Middle frontal gyrus (tissue), 1 donor: ENCODE measurements at regions not wholly inside any gene's neighbourhood (a gene's known extent, or its start where the extent isn't known, plus 50 kb on each side); places are given as distances from the start of the nearest gene placed in this dataset.

Source experiments
- DNase-seq: peaks from one replicate; pipeline ENCODE4 v3.0.0-alpha.2; 2015; ENCODE audit warnings: low spot score; ENCODE audit errors: extremely low spot score

DNA sequence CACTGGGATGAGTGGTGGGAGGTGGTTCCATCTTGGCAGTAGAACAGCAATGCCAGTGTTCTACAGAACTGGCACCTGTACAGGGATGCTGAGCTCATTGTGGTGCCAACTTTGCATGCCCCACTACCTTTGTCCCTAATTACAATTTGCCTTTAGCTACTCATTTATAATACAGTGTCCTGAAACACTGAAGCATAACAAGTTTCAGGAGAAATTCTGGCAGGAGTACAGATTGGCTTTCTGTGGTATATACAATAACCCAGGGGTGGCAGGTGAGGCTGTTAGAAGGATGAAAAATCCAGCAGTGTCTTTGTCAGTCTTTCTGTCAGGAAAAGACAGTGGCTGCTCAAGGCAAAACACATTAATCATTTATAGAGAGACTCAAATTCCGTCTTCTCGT is 240.3 kb downstream of the FAM76B start:
- no peak for DNase-seq

GRCh38 chr11:95548416-95548815 is 241.2 kb downstream of the FAM76B start:
- no peak for DNase-seq

DNA sequence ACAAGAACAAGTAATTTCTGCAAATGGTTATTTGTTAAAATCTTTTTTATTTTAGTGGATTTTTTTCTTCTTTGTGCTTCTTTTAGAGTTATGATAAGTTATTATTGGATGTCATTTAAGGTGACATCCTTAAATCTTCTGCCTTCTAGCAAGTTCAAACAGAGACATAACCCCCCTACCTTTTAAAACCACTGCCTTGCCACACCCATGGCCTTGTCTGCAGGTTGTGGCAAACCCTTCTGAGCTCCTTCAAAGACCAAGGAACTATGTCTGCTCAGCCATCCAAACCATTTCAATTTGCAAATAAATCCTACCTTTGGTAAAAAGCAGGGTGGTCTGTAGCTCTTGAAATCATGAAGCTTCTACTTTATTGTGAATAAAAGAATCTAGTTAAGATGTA is 241.6 kb downstream of the FAM76B start:
- DNase-seq, result no peak

DNA sequence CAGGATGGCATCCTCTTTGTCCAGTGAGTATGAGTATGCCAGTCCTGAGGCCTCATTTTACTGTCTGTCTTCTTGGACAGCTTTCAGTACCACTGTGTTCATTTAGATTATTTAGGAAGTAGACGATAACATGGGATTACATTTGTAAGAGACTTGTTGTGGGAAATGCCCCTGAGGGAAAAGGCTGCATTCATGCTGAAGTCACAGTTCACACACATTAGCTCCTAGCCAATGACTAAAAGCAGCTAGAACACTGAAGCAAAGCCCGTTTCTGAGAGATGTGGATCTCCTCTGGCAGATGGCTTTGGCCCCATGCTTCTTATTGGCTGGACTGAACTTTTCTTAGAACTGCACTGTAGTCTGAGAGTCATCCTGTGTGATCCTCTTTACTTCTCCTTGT is 242.4 kb downstream of the FAM76B start:
- no peak for DNase-seq

GRCh38 chr11:95545116-95545875 is 244.3 kb downstream of the FAM76B start:
- no peak for DNase-seq

DNA sequence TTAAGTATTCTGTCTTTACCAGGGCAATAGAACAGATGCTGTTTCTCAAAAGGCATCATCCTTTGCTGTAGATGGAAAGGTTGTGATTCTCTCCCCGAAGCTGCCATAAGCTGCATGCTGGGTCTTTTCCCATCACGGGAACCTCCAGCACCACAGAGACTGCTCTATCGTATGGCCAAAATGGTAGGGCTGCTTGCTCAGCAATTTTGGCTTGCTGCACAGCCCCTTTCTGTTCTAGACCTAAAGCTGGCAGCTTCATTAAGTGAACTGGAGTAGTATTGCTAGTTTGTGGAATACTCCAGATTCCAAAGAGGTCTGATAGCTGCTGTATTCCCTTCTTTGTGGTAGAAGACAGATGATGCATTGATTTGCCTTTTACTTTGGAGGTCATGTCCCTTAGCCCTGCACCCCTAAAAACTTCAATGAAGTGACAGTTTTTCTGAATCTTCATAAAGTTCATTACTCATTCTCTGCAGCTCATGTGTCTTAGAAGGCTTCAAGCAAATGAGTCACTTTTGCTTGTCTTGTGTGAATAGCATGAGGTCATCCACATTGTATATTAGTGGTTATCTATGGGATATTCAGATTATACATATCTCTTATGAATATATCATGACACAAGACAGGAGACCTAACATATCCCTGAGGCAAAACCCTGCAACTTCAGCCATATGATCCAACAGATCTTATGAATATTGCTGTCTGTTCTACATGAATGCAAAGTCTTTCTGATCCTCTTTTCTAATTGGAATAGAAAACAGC is 245.3 kb downstream of the FAM76B start:
- no peak for DNase-seq

DNA sequence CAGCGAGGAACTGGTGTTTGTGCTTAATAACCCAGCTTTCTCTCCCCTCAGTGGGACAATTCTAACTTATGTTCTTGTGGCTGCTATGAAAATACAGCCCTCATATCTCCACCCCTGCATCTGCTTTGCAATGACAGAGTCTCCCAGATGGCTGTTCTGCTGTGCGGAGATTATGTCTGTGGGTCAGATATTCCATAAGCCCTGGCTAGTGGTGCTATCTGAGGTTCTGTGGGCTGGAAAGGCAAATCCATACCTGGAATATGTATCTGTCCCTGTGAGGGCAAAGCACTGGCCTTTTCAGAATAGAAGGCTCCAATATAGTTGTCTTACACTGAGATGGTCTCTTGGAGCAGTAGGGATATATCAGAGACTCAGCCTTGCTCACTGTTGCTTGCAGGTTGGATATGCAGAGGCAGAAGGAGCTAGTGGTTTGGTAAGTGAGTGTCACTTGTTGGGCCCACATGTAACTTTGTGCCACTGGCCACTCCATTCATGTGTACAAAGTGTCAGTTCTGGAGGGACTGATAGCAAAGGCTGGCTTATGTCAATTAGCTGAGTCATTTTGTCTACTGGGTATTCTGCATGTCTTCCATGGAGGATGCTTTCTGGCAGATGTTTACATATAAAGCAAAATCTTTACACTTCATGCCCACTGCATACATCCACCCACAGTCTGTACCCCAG is 246.6 kb downstream of the FAM76B start:
- no peak for DNase-seq

DNA sequence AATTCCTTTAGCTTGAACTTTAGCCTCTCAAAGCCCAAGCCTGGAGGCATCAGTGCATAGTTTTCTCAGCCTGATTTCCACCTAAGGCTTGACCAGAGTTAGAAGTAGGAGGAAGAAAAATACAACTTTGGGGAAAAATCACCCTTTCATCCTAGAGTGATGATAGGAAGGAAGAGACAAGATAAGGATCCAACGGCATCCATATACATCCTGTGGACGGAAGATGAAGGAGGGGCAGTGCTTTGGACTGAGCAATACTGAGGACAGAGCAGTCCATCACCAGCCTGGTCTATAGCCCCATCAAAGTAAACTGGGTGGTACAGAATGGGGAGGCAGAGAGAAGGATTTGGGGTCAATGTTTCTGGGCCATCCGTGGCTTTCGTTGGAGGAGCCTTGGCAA is 247.9 kb downstream of the FAM76B start:
- no peak for DNase-seq

- DNase-seq, result no peak
Measured at GRCh38 chr11:95536047-95536690, 253.4 kb downstream of the FAM76B start.

GRCh38 chr11:95534809-95535208 is 254.8 kb downstream of the FAM76B start:
- no peak for DNase-seq

DNA sequence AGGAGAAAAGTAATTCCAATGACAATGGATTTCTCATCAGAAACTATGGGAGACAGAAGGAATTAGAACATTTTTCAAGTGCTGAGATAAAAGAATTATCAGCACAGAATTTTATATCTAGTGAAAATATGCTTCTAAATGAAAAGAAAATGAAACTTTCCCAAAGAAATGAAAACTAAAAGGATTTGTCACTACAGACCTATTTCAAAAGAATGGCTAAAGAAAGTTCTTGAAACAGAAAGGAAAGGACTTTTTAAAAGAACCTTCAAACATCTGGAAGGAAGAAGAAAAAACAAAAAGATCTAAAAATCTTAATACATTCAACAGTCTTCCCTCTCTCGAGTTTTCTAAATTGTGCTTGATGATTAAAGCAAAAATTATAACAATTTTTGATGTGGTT is 255.4 kb downstream of the FAM76B start:
- DNase-seq, result no peak

DNA sequence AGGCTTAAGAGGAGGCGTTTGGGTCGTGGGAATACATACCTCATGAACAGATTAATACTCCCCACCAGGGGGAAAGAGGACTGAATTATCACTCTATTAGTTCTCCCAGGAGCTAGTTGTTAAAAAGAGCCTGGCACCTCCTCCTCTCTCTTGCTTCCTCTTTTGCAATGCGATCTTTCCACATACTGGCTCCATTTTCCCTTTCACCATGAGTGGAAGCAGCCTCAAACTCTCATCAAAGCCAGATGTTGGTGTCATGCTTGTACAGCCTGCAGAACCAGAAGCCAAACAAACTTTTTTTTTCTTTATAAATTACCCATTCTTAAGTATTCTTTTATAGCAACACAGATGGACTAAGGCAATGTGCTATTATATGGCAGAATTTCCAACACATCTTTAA is 258.5 kb downstream of the FAM76B start:
- DNase-seq, result no peak

GRCh38 chr11:95524314-95525036 is 265.1 kb downstream of the FAM76B start:
- no peak for DNase-seq

- no peak for DNase-seq
Measured at GRCh38 chr11:95522874-95523273, 266.7 kb downstream of the FAM76B start.

DNA sequence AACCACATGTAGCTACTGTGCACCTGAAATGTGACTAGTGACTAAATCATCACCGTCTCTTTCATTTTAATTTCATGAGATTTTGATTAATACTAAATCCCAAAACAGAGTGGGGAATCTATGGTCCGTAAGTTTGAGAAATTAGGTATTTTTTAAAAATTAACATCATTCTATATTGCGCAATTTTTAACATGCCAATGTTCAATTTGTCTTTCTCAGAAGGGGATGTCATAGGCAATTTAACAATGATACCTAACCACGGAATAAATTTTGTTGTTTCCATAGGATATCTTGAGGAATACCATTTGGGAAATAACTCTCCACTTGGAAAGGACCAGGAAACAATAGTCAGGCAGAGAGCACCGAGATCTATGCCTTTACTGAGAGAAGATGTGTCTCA is 267.7 kb downstream of the FAM76B start:
- DNase-seq, result no peak

GRCh38 chr11:95521133-95521542 is 268.4 kb downstream of the FAM76B start:
- no peak for DNase-seq

GRCh38 chr11:95520369-95521132 is 269.0 kb downstream of the FAM76B start:
- no peak for DNase-seq

DNA sequence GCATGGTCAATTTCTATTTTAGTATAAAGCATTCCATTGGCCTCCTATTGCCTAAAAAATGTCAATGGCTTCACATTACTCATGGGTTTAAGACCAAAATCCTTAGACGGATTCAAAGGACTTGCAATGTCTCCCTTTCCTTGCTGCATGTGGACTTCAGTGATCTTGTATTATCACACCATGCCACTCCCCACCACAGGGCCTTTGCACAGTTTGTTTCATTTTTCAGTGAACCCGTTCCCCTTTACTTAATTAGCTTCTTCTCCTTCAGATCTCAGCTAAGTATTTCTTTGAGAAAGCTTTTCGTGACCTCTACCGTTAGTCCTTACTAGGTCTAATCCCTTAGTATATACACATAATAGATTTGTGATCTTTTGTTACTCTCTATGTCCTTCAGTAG is 269.7 kb downstream of the FAM76B start:
- no peak for DNase-seq

DNA sequence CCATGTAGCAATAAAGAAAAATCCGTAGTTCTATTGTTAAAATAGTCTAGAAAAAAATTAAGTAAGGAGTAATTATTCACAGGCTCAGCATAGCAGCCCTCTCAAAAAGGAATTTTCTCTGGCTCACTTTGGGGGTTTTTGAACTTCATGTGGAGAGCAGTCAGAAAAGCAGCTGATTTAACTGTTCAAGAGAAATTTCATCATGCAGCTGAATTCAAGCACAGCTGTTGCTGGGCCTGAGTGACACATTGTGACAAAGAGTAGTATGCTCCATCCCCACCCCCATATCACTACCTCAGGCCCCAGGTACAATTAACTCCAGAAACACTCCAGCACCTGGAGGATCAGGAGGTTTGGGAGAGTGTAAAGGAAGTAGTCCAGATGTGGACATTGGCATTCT is 272.1 kb downstream of the FAM76B start:
- DNase-seq, result no peak

DNA sequence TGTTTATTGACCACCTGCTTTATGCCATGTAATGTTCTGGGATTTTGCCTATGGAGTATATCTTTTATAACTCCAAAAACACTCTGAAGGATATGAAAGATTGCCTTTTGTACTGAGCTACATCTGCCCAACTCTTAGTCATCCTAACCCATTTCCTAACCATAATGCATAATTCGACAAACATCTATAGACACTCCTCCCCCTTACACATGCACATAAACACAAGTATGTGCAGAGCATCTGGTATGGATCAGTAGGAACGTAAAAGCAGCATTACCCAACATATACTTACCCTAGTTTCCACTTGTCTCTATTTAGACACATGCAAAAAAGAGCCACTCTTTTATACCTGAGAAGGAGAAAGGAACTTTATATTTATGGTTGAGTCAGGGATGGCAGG is 272.8 kb downstream of the FAM76B start:
- peak; percentile 18 for DNase-seq
